HEK293T (cell line): ENCODE measurements at regions not wholly inside any gene's neighbourhood (a gene's known extent, or its start where the extent isn't known, plus 50 kb on each side); places are given as distances from the start of the nearest gene placed in this dataset.

Experiments used
- ARNT ChIP-seq: fragments of 450-650 bp; IDR thresholded peaks from 2 replicates; pipeline ENCODE4 v1.6.1; 2017; ENCODE audit warnings: mild to moderate bottlenecking
- BHLHE40 ChIP-seq: fragments of 450-650 bp; IDR thresholded peaks from 2 replicates; pipeline ENCODE4 v1.6.1; 2016; ENCODE audit warnings: mild to moderate bottlenecking, moderate library complexity, borderline replicate concordance
- ELF4 ChIP-seq: fragments of 450-650 bp; IDR thresholded peaks from 2 replicates; pipeline ENCODE4 v1.6.1; 2017; ENCODE audit warnings: antibody characterized with exemption
- FOXM1 ChIP-seq: fragments of 450-650 bp; IDR thresholded peaks from 2 replicates; pipeline ENCODE4 v1.6.1; 2017; ENCODE audit warnings: mild to moderate bottlenecking, borderline replicate concordance
- HDGF ChIP-seq: fragments of 450-650 bp; IDR thresholded peaks from 2 replicates; pipeline ENCODE4 v1.6.1; 2017; ENCODE audit warnings: antibody characterized with exemption, borderline replicate concordance
- SP1 ChIP-seq: fragments of 450-650 bp; IDR thresholded peaks from 2 replicates; pipeline ENCODE4 v1.6.1; 2017
- TARDBP ChIP-seq: fragments of 450-650 bp; IDR thresholded peaks from 2 replicates; pipeline ENCODE4 v1.6.1; 2016
- ZNF384 ChIP-seq: fragments of 450-650 bp; IDR thresholded peaks from 2 replicates; pipeline ENCODE4 v1.6.1; 2016

DNA sequence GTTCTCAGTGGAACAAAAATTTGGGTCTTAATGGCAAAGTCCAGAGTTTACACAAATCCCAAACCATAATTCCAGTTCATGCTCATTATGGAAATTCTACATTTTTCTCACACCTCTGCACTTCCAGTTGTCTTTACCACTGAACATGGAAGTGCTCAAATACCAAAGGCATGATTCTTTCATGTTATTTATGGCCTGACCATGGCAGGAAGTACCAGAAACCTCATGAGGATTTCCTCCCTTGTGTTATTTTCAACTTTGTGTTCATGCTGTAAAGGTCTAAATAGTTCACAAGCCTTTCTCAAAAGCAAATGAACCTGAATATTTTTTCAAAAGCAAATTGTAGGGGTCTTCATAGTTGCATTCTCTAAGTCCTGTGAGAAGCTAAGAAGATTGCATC is 82.0 kb upstream of the ITGA1 start:
- no peak for TF ChIP-seq BHLHE40
- no peak for TF ChIP-seq HDGF
- TF ChIP-seq FOXM1: no peak
- no peak for TF ChIP-seq ARNT
- no peak for TF ChIP-seq TARDBP
- no peak for TF ChIP-seq SP1
- TF ChIP-seq ELF4: no peak
- TF ChIP-seq ZNF384: no peak
